WTC11 (cell line): ENCODE measurements at regions not wholly inside any gene's neighbourhood (a gene's known extent, or its start where the extent isn't known, plus 50 kb on each side); places are given as distances from the start of the nearest gene placed in this dataset.

ENCODE experiments used
- ATAC-seq: fragments of 200-7000 bp; cut with Tn5 transposase; 2 replicates; pipeline ENCODE4 v1.10.0; 2021; ENCODE audit warnings: mild to moderate bottlenecking, moderate library complexity
- CTCF ChIA-PET: fragments of 300-600 bp; sonication (Branson Sonifier 250); formaldehyde crosslinking; loops from one replicate; lab custom pipeline; 2021; ENCODE audit warnings: antibody characterized with exemption; lab: Charles Lee
- POLR2A ChIA-PET: fragments of 350-600 bp; sonication (Branson Sonifier 250); formaldehyde crosslinking; loops from one replicate; lab custom pipeline; 2021; ENCODE audit warnings: antibody characterized with exemption; lab: Charles Lee
- DNase-seq: peaks from one replicate; pipeline ENCODE4 v3.0.0; 2021; ENCODE audit warnings: low spot score
- H3K27ac Mint-ChIP-seq: 2 replicates; pipeline ENCODE4 v1.8.0; 2021; ENCODE audit warnings: mixed read lengths
- H3K27me3 Mint-ChIP-seq: 2 replicates; pipeline ENCODE4 v1.8.0; 2021; ENCODE audit warnings: low read depth, mild to moderate bottlenecking, moderate library complexity, mixed read lengths
- H3K36me3 Mint-ChIP-seq: 2 replicates; pipeline ENCODE4 v1.8.0; 2021; ENCODE audit warnings: mixed read lengths
- H3K4me1 Mint-ChIP-seq: 2 replicates; pipeline ENCODE4 v1.8.0; 2022; ENCODE audit warnings: mixed read lengths
- H3K4me3 Mint-ChIP-seq: 2 replicates; pipeline ENCODE4 v1.8.0; 2021; ENCODE audit warnings: mild to moderate bottlenecking, moderate library complexity, mixed read lengths
- H3K9me3 Mint-ChIP-seq: 2 replicates; pipeline ENCODE4 v1.8.0; 2021; ENCODE audit warnings: mixed read lengths
- AFF4 ChIP-seq: sonication (generic); formaldehyde crosslinking; IDR thresholded peaks from 2 replicates; pipeline ENCODE4 v1.8.1; 2023; ENCODE audit warnings: mild to moderate bottlenecking, missing genetic modification reagents, borderline replicate concordance
- ATF1 ChIP-seq: sonication (generic); formaldehyde crosslinking; IDR thresholded peaks from 2 replicates; pipeline ENCODE4 v1.8.1; 2023; ENCODE audit warnings: mild to moderate bottlenecking, moderate library complexity, missing genetic modification reagents
- ATF3 ChIP-seq: sonication (generic); formaldehyde crosslinking; conservative IDR thresholded peaks from 2 replicates; pipeline ENCODE4 v1.8.1; 2022; ENCODE audit warnings: mild to moderate bottlenecking, missing genetic modification reagents
- CREB1 ChIP-seq: sonication (generic); formaldehyde crosslinking; IDR thresholded peaks from 2 replicates; pipeline ENCODE4 v1.8.0; 2023; ENCODE audit warnings: mild to moderate bottlenecking, missing genetic modification reagents
- ERG ChIP-seq: fragments of 250-450 bp; sonication (Bioruptor Pico); IDR thresholded peaks from 2 replicates; pipeline ENCODE4 v1.8.0; 2021; ENCODE audit warnings: mild to moderate bottlenecking
- FOXJ3 ChIP-seq: sonication (generic); formaldehyde crosslinking; IDR thresholded peaks from 2 replicates; pipeline ENCODE4 v1.9.0; 2021; ENCODE audit warnings: missing genetic modification reagents, mild to moderate bottlenecking, borderline replicate concordance
- HMGA2 ChIP-seq: fragments of 250-450 bp; sonication (Bioruptor Pico); IDR thresholded peaks from 2 replicates; pipeline ENCODE4 v1.4.0; 2021; ENCODE audit warnings: mild to moderate bottlenecking, moderate library complexity
- HMGXB4 ChIP-seq: sonication (generic); formaldehyde crosslinking; IDR thresholded peaks from 2 replicates; pipeline ENCODE4 v1.8.1; 2023; ENCODE audit warnings: mild to moderate bottlenecking, moderate library complexity, missing genetic modification reagents
- MLX ChIP-seq: sonication (generic); formaldehyde crosslinking; IDR thresholded peaks from 2 replicates; pipeline ENCODE4 v1.8.1; 2023; ENCODE audit warnings: mild to moderate bottlenecking, missing genetic modification reagents, moderate library complexity
- NR2C2 ChIP-seq: sonication (generic); formaldehyde crosslinking; IDR thresholded peaks from 2 replicates; pipeline ENCODE4 v1.8.0; 2022; ENCODE audit warnings: mild to moderate bottlenecking, missing genetic modification reagents
- NR3C1 ChIP-seq: sonication (generic); formaldehyde crosslinking; conservative IDR thresholded peaks from 2 replicates; pipeline ENCODE4 v1.8.1; 2023; ENCODE audit warnings: low read depth, mild to moderate bottlenecking, missing genetic modification reagents
- RELA ChIP-seq: sonication (generic); formaldehyde crosslinking; IDR thresholded peaks from 2 replicates; pipeline ENCODE4 v1.8.1; 2022; ENCODE audit warnings: missing genetic modification reagents, mild to moderate bottlenecking, borderline replicate concordance
- SMAD4 ChIP-seq: sonication (generic); formaldehyde crosslinking; IDR thresholded peaks from 2 replicates; pipeline ENCODE4 v1.8.0; 2022; ENCODE audit warnings: mild to moderate bottlenecking, missing genetic modification reagents
- USF1 ChIP-seq: sonication (generic); formaldehyde crosslinking; IDR thresholded peaks from 2 replicates; pipeline ENCODE4 v1.8.0; 2022; ENCODE audit warnings: mild to moderate bottlenecking, missing genetic modification reagents
- ZNF263 ChIP-seq: sonication (generic); formaldehyde crosslinking; IDR thresholded peaks from 2 replicates; pipeline ENCODE4 v1.8.1; 2022; ENCODE audit warnings: low read depth, mild to moderate bottlenecking, moderate library complexity, missing genetic modification reagents
- ZNF396 ChIP-seq: fragments of 250-450 bp; sonication (Bioruptor Pico); IDR thresholded peaks from 2 replicates; pipeline ENCODE4 v1.8.0; 2021; ENCODE audit warnings: mild to moderate bottlenecking, moderate library complexity, borderline replicate concordance
- ZNF416 ChIP-seq: fragments of 250-450 bp; sonication (Bioruptor Pico); IDR thresholded peaks from 2 replicates; pipeline ENCODE4 v1.9.0; 2021; ENCODE audit warnings: mild to moderate bottlenecking, inconsistent platforms
- ZNF512 ChIP-seq: sonication (generic); formaldehyde crosslinking; IDR thresholded peaks from 2 replicates; pipeline ENCODE4 v1.8.1; 2022; ENCODE audit warnings: missing genetic modification reagents, borderline replicate concordance

- Mint-ChIP-seq H3K36me3 (no peaks in the 10 kb centered on the region), H3K4me3 (no peak overlapping the region), H3K4me1 (peaks cover 28% of the 10 kb centered on the region)
- POLR2A ChIA-PET: no interaction called here
- TF ChIP-seq ZNF512 (CRISPR knock-in tag) (no peak), USF1 (CRISPR knock-in tag) (no peak), AFF4 (no peak), SMAD4 (no peak), ATF1 (CRISPR knock-in tag) (no peak), NR2C2 (CRISPR knock-in tag) (no peak), FOXJ3 (CRISPR knock-in tag) (no peak), RELA (CRISPR knock-in tag) (no peak), ZNF396 (CRISPR knock-in tag) (no peak), HMGA2 (CRISPR knock-in tag) (no peak), NR3C1 (CRISPR knock-in tag) (no peak), CREB1 (CRISPR knock-in tag) (no peak), ATF3 (CRISPR knock-in tag) (no peak), ZNF416 (CRISPR knock-in tag) (no peak), HMGXB4 (CRISPR knock-in tag) (no peak), ZNF263 (no peak), ERG (CRISPR knock-in tag) (no peak), MLX (CRISPR knock-in tag) (no peak)
- TF ChIP-seq, all 79 proteins: peak for 0
- Mint-ChIP-seq H3K27me3 (no peaks in the 10 kb centered on the region), H3K27ac (no peak overlapping the region), H3K9me3 (peaks cover 6% of the 10 kb centered on the region)
- peak; percentile 84 for ATAC-seq
- DNase-seq: no peak
- CTCF ChIA-PET: no interaction called here
Measured at GRCh38 chr12:89278169-89278568, 74.1 kb downstream of the DUSP6 start.
